SK-N-SH treated with all-trans-retinoic acid at 6 μM for 48 hours (cell line): ENCODE measurements at regions not wholly inside any gene's neighbourhood (a gene's known extent, or its start where the extent isn't known, plus 50 kb on each side); places are given as distances from the start of the nearest gene placed in this dataset.
"Not testable (repeated sequence)": the region's sequence is repeated elsewhere in the genome, so short reads cannot be mapped to it uniquely, and the experiment has no call there.

Experiments
- ATAC-seq: fragments of 200-7000 bp; cut with Tn5 transposase; 3 replicates; pipeline ENCODE4 v1.9.1; 2020; ENCODE audit warnings: mild to moderate bottlenecking, moderate library complexity
- ARNTL ChIP-seq: fragments of 450-650 bp; formaldehyde crosslinking; IDR thresholded peaks from 2 replicates; pipeline ENCODE4 v1.5.0; 2020; ENCODE audit warnings: low read depth, mild to moderate bottlenecking, moderate library complexity, borderline replicate concordance
- BACH2 ChIP-seq: fragments of 250-450 bp; sonication (Bioruptor Pico); IDR thresholded peaks from 2 replicates; pipeline ENCODE4 v1.9.0; 2021; ENCODE audit warnings: mild to moderate bottlenecking, borderline replicate concordance
- CREB5 ChIP-seq: fragments of 250-450 bp; sonication (Bioruptor Pico); IDR thresholded peaks from 2 replicates; pipeline ENCODE4 v1.5.1; 2020; ENCODE audit warnings: low read depth, mild to moderate bottlenecking, moderate library complexity
- CSRNP3 ChIP-seq: fragments of 250-450 bp; sonication (Bioruptor Pico); IDR thresholded peaks from 2 replicates; pipeline ENCODE4 v1.5.1; 2021; ENCODE audit warnings: mild to moderate bottlenecking, moderate library complexity
- ESRRG ChIP-seq: fragments of 250-450 bp; sonication (Bioruptor Pico); IDR thresholded peaks from 2 replicates; pipeline ENCODE4 v1.6.1; 2021; ENCODE audit warnings: mild to moderate bottlenecking
- GLIS3 ChIP-seq: fragments of 250-450 bp; sonication (Bioruptor Pico); IDR thresholded peaks from 2 replicates; pipeline ENCODE4 v1.5.0; 2020; ENCODE audit warnings: mild to moderate bottlenecking, moderate library complexity
- ISL1 ChIP-seq: fragments of 250-450 bp; sonication (Bioruptor Pico); IDR thresholded peaks from 2 replicates; pipeline ENCODE4 v2.1.2; 2022; ENCODE audit warnings: mild to moderate bottlenecking, moderate library complexity
- OSR1 ChIP-seq: fragments of 250-450 bp; sonication (Bioruptor Pico); IDR thresholded peaks from 2 replicates; pipeline ENCODE4 v1.8.0; 2022; ENCODE audit warnings: moderate library complexity, mild to moderate bottlenecking, inconsistent platforms
- PATZ1 ChIP-seq: fragments of 250-450 bp; sonication (Bioruptor Pico); IDR thresholded peaks from 2 replicates; pipeline ENCODE4 v1.8.0; 2020; ENCODE audit warnings: mild to moderate bottlenecking, moderate library complexity, borderline replicate concordance
- POU6F1 ChIP-seq: fragments of 250-450 bp; sonication (Bioruptor Pico); IDR thresholded peaks from 2 replicates; pipeline ENCODE4 v1.8.0; 2021; ENCODE audit warnings: low read depth, mild to moderate bottlenecking, moderate library complexity, borderline replicate concordance
- PPARA ChIP-seq: fragments of 250-450 bp; sonication (Bioruptor Pico); IDR thresholded peaks from 2 replicates; pipeline ENCODE4 v1.5.0; 2020; ENCODE audit warnings: mild to moderate bottlenecking, borderline replicate concordance
- RARB ChIP-seq: fragments of 250-450 bp; sonication (Bioruptor Pico); IDR thresholded peaks from 2 replicates; pipeline ENCODE4 v1.8.0; 2021; ENCODE audit warnings: mild to moderate bottlenecking, moderate library complexity
- SNAI2 ChIP-seq: fragments of 250-450 bp; sonication (Bioruptor Pico); IDR thresholded peaks from 2 replicates; pipeline ENCODE4 v1.5.0; 2020; ENCODE audit warnings: mild to moderate bottlenecking, moderate library complexity
- TCF4 ChIP-seq: fragments of 250-450 bp; sonication (Bioruptor Pico); IDR thresholded peaks from 2 replicates; pipeline ENCODE4 v1.8.0; 2021; ENCODE audit warnings: mild to moderate bottlenecking, moderate library complexity, borderline replicate concordance
- TOX ChIP-seq: fragments of 250-450 bp; sonication (Bioruptor Pico); IDR thresholded peaks from 2 replicates; pipeline ENCODE4 v1.8.0; 2021; ENCODE audit warnings: mild to moderate bottlenecking, moderate library complexity, borderline replicate concordance
- ZC3H10 ChIP-seq: fragments of 250-450 bp; sonication (Bioruptor Pico); IDR thresholded peaks from 2 replicates; pipeline ENCODE4 v1.5.1; 2021; ENCODE audit warnings: mild to moderate bottlenecking, moderate library complexity
- ZFP30 ChIP-seq: fragments of 450-650 bp; formaldehyde crosslinking; IDR thresholded peaks from 2 replicates; pipeline ENCODE4 v1.5.0; 2022; ENCODE audit warnings: mild to moderate bottlenecking, moderate library complexity
- ZNF565 ChIP-seq: fragments of 450-650 bp; formaldehyde crosslinking; conservative IDR thresholded peaks from 2 replicates; pipeline ENCODE4 v1.5.0; 2020; ENCODE audit warnings: low read depth, mild to moderate bottlenecking, moderate library complexity
- ZNF8 ChIP-seq: fragments of 450-650 bp; formaldehyde crosslinking; IDR thresholded peaks from 2 replicates; pipeline ENCODE4 v1.5.0; 2020; ENCODE audit warnings: mild to moderate bottlenecking, moderate library complexity

- no peak for ATAC-seq
- TF ChIP-seq PATZ1 = no peak
- no peak for TF ChIP-seq SNAI2 (CRISPR knock-in tag)
- no peak for TF ChIP-seq BACH2 (CRISPR knock-in tag)
- no peak for TF ChIP-seq OSR1
- TF ChIP-seq POU6F1 (CRISPR knock-in tag) = no peak
- TF ChIP-seq, all 23 proteins: peak for 0
Measured at GRCh38 chr15:38117781-38118180, 134.9 kb upstream of the SPRED1 start.

GRCh38 chr15:38119865-38120264 lies 132.8 kb upstream of the SPRED1 start:
- ATAC-seq = not testable (repeated sequence)

- no peak for TF ChIP-seq GLIS3 (CRISPR knock-in tag)
- 0 out of 2 replicates have a peak, but pooled peaks have one; percentile 22 for TF ChIP-seq ISL1 (CRISPR knock-in tag)
- no peak for TF ChIP-seq ZFP30
- no peak for ATAC-seq
Measured at GRCh38 chr15:38127306-38127771, 125.3 kb upstream of the SPRED1 start.

- no peak for TF ChIP-seq CREB5
- no peak for TF ChIP-seq TCF4 (CRISPR knock-in tag)
- no peak for TF ChIP-seq ARNTL (CRISPR knock-in tag)
- no peak for TF ChIP-seq ZNF8
Measured at GRCh38 chr15:38128341-38128781, 124.3 kb upstream of the SPRED1 start.

GRCh38 chr15:38128921-38129320 lies 123.7 kb upstream of the SPRED1 start:
- no peak for ATAC-seq
- TF ChIP-seq ISL1 (CRISPR knock-in tag) (no peak), CREB5 (no peak), ZNF8 (no peak)

More at GRCh38 chr15:38128341-38128781, 124.3 kb upstream of the SPRED1 start:
- ATAC-seq = 0 out of 3 replicates have a peak, but pooled peaks have one; percentile 7

GRCh38 chr15:38129531-38130204 lies 123.0 kb upstream of the SPRED1 start:
- peak; percentile 90 for ATAC-seq
- no peak for TF ChIP-seq BACH2 (CRISPR knock-in tag)
- no peak for TF ChIP-seq ARNTL (CRISPR knock-in tag)
- TF ChIP-seq PATZ1 = no peak
- no peak for TF ChIP-seq ESRRG (CRISPR knock-in tag)
- no peak for TF ChIP-seq RARB (CRISPR knock-in tag)
- TF ChIP-seq CREB5 = no peak
- TF ChIP-seq ISL1 (CRISPR knock-in tag) = no peak; the same call in 1 of the 2 replicates
- TF ChIP-seq TOX (CRISPR knock-in tag) = no peak
- no peak for TF ChIP-seq GLIS3 (CRISPR knock-in tag)
- TF ChIP-seq CSRNP3 (CRISPR knock-in tag) = no peak
- no peak for TF ChIP-seq OSR1
- no peak for TF ChIP-seq ZC3H10 (CRISPR knock-in tag)
- no peak for TF ChIP-seq ZFP30
- no peak for TF ChIP-seq ZNF565 (CRISPR knock-in tag)
- TF ChIP-seq PPARA (CRISPR knock-in tag) = no peak
- no peak for TF ChIP-seq SNAI2 (CRISPR knock-in tag)
